GM23338 (cell line): ENCODE measurements at regions not wholly inside any gene's neighbourhood (a gene's known extent, or its start where the extent isn't known, plus 50 kb on each side); places are given as distances from the start of the nearest gene placed in this dataset.

ENCODE experiments used
- ATAC-seq: fragments of 200-7000 bp; cut with Tn5 transposase; 3 replicates; pipeline ENCODE4 v1.9.1; 2020
- DNase-seq: peaks from one replicate; pipeline ENCODE4 v3.0.0-alpha.2; 2015; ENCODE audit warnings: low spot score
- H2AFZ ChIP-seq: fragments of 200-600 bp; sonication (generic); 2 replicates; pipeline ENCODE4 v1.8.0; 2016; ENCODE audit warnings: antibody characterized with exemption, mild to moderate bottlenecking, moderate library complexity
- H3F3A ChIP-seq: fragments of 200-600 bp; sonication (generic); replicated peaks from 2 replicates; pipeline ENCODE4 v1.8.0; 2017; ENCODE audit warnings: antibody characterized with exemption, mixed run types, low read depth
- H3K27ac ChIP-seq: fragments of 200-600 bp; sonication (generic); 2 replicates; pipeline ENCODE4 v1.6.1; 2016; ENCODE audit warnings: low read depth
- H3K27me3 ChIP-seq: fragments of 200-600 bp; sonication (generic); 2 replicates; pipeline ENCODE4 v1.8.0; 2016; ENCODE audit warnings: mild to moderate bottlenecking, mixed run types, moderate library complexity; ENCODE audit not compliant: insufficient read depth
- H3K36me3 ChIP-seq: fragments of 200-600 bp; sonication (generic); 2 replicates; pipeline ENCODE4 v1.8.0; 2016; ENCODE audit warnings: mild to moderate bottlenecking; ENCODE audit not compliant: insufficient read depth
- H3K4me1 ChIP-seq: fragments of 200-600 bp; sonication (generic); 2 replicates; pipeline ENCODE4 v1.8.0; 2016; ENCODE audit warnings: mild to moderate bottlenecking, moderate library complexity; ENCODE audit not compliant: insufficient read depth
- H3K4me2 ChIP-seq: fragments of 200-600 bp; sonication (generic); 2 replicates; pipeline ENCODE4 v1.7.1; 2017; ENCODE audit warnings: mixed run types
- H3K4me3 ChIP-seq: fragments of 200-600 bp; sonication (generic); 2 replicates; pipeline ENCODE4 v1.6.1; 2016; ENCODE audit warnings: mixed run types
- H3K79me2 ChIP-seq: fragments of 200-600 bp; sonication (generic); replicated peaks from 2 replicates; pipeline ENCODE4 v1.8.0; 2017; ENCODE audit warnings: mild to moderate bottlenecking; ENCODE audit not compliant: insufficient read depth
- H3K9me2 ChIP-seq: fragments of 200-600 bp; sonication (generic); 2 replicates; pipeline ENCODE4 v1.8.0; 2017; ENCODE audit not compliant: insufficient read depth
- H4K20me1 ChIP-seq: fragments of 200-600 bp; sonication (generic); replicated peaks from 2 replicates; pipeline ENCODE4 v1.8.0; 2017; ENCODE audit warnings: mild to moderate bottlenecking; ENCODE audit not compliant: insufficient read depth
- H3K27ac Mint-ChIP-seq: 2 replicates; pipeline ENCODE4 v1.8.0; 2020; ENCODE audit warnings: inconsistent platforms, mild to moderate bottlenecking, moderate library complexity, mixed read lengths
- H3K27me3 Mint-ChIP-seq: 3 replicates; pipeline ENCODE4 v1.8.0; 2022; ENCODE audit warnings: low read depth, mild to moderate bottlenecking, moderate library complexity, mixed read lengths, inconsistent platforms; ENCODE audit not compliant: insufficient read depth, poor library complexity
- H3K36me3 Mint-ChIP-seq: 3 replicates; pipeline ENCODE4 v1.8.0; 2021; ENCODE audit warnings: low read depth, mild to moderate bottlenecking, inconsistent platforms, moderate library complexity, mixed read lengths
- H3K4me1 Mint-ChIP-seq: 3 replicates; pipeline ENCODE4 v1.8.0; 2020; ENCODE audit warnings: mild to moderate bottlenecking, inconsistent platforms, mixed read lengths
- H3K4me3 Mint-ChIP-seq: 3 replicates; pipeline ENCODE4 v1.8.0; 2021; ENCODE audit warnings: moderate library complexity, mild to moderate bottlenecking, inconsistent platforms, mixed read lengths
- H3K9me3 Mint-ChIP-seq: 3 replicates; pipeline ENCODE4 v1.8.0; 2020; ENCODE audit warnings: moderate library complexity, mild to moderate bottlenecking, inconsistent platforms, mixed read lengths
- CREB1 ChIP-seq: fragments of 250-450 bp; sonication (Bioruptor Pico); IDR thresholded peaks from 2 replicates; pipeline ENCODE4 v1.5.0; 2020; ENCODE audit warnings: low read depth, mild to moderate bottlenecking, moderate library complexity
- EZH2 ChIP-seq: fragments of 200-600 bp; sonication (generic); IDR thresholded peaks from one replicate; pipeline ENCODE4 v1.8.0; 2017; ENCODE audit warnings: antibody characterized with exemption, mild to moderate bottlenecking, low read depth; ENCODE audit not compliant: unreplicated experiment
- EZH2phosphoT487 ChIP-seq: fragments of 200-600 bp; sonication (generic); IDR thresholded peaks from one replicate; pipeline ENCODE4 v1.8.1; 2018; ENCODE audit warnings: antibody characterized with exemption; ENCODE audit not compliant: unreplicated experiment
- JUNB ChIP-seq: IDR thresholded peaks from one replicate; pipeline ENCODE4 v1.6.1; 2016; ENCODE audit warnings: antibody characterized with exemption; ENCODE audit not compliant: unreplicated experiment
- NANOG ChIP-seq: IDR thresholded peaks from 2 replicates; pipeline ENCODE4 v1.6.1; 2016; ENCODE audit warnings: antibody characterized with exemption, borderline replicate concordance
- POLR2AphosphoS5 ChIP-seq: IDR thresholded peaks from 2 replicates; pipeline ENCODE4 v1.6.1; 2016; ENCODE audit warnings: antibody characterized with exemption, low read depth
- REST ChIP-seq: IDR thresholded peaks from one replicate; pipeline ENCODE4 v1.6.1; 2018; ENCODE audit warnings: antibody characterized with exemption; ENCODE audit not compliant: unreplicated experiment
- STAT1 ChIP-seq: IDR thresholded peaks from one replicate; pipeline ENCODE4 v1.6.1; 2016; ENCODE audit warnings: antibody characterized with exemption; ENCODE audit not compliant: unreplicated experiment
- ZNF114 ChIP-seq: fragments of 250-450 bp; sonication (Bioruptor Pico); IDR thresholded peaks from 2 replicates; pipeline ENCODE4 v1.5.0; 2020; ENCODE audit warnings: mild to moderate bottlenecking, moderate library complexity
- ZNF331 ChIP-seq: fragments of 250-450 bp; sonication (Bioruptor Pico); IDR thresholded peaks from 2 replicates; pipeline ENCODE4 v1.5.0; 2020; ENCODE audit warnings: low read depth, mild to moderate bottlenecking, moderate library complexity
- TF ChIP-seq, protein P1 (sequence below): IDR thresholded peaks from 2 replicates; pipeline ENCODE4 v1.6.1; 2016; ENCODE audit warnings: antibody characterized with exemption
- TF ChIP-seq, protein P2 (sequence below): fragments of 250-450 bp; sonication (Bioruptor Pico); IDR thresholded peaks from 2 replicates; pipeline ENCODE4 v1.5.0; 2020; ENCODE audit warnings: mild to moderate bottlenecking, moderate library complexity
- TF ChIP-seq, protein P3 (sequence below), 2 experiments: fragments of 200-600 bp in 1 of 2; sonication (generic) in 1 of 2; conservative IDR thresholded peaks; 2 replicates each; pipeline versions ENCODE4 v1.5.1 to v1.6.1; 2016 to 2017; ENCODE audit warnings: antibody characterized with exemption in 2 of 2, low read depth in 2 of 2, mild to moderate bottlenecking in 2 of 2, moderate library complexity in 1 of 2

GRCh38 chr17:62866471-62866870, 58.4 kb upstream of the MARCHF10 start:
- Mint-ChIP-seq H3K4me1 (peaks cover 19% of the 10 kb centered on the region), H3K27me3 (peaks cover 8% of the 10 kb centered on the region), H3K9me3 (no peaks in the 10 kb centered on the region), H3K4me3 (no peak overlapping the region), H3K27ac (no peak overlapping the region), H3K36me3 (no peaks in the 10 kb centered on the region)
- TF ChIP-seq, protein P1, sequence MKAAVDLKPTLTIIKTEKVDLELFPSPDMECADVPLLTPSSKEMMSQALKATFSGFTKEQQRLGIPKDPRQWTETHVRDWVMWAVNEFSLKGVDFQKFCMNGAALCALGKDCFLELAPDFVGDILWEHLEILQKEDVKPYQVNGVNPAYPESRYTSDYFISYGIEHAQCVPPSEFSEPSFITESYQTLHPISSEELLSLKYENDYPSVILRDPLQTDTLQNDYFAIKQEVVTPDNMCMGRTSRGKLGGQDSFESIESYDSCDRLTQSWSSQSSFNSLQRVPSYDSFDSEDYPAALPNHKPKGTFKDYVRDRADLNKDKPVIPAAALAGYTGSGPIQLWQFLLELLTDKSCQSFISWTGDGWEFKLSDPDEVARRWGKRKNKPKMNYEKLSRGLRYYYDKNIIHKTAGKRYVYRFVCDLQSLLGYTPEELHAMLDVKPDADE, result no peak
- TF ChIP-seq NANOG (no peak), ZNF114 (CRISPR knock-in tag) (no peak), POLR2AphosphoS5 (no peak), EZH2 (no peak), JUNB (no peak), CREB1 (no peak), STAT1 (no peak), EZH2phosphoT487 (no peak), REST (no peak), ZNF331 (CRISPR knock-in tag) (no peak)
- TF ChIP-seq, protein P2, sequence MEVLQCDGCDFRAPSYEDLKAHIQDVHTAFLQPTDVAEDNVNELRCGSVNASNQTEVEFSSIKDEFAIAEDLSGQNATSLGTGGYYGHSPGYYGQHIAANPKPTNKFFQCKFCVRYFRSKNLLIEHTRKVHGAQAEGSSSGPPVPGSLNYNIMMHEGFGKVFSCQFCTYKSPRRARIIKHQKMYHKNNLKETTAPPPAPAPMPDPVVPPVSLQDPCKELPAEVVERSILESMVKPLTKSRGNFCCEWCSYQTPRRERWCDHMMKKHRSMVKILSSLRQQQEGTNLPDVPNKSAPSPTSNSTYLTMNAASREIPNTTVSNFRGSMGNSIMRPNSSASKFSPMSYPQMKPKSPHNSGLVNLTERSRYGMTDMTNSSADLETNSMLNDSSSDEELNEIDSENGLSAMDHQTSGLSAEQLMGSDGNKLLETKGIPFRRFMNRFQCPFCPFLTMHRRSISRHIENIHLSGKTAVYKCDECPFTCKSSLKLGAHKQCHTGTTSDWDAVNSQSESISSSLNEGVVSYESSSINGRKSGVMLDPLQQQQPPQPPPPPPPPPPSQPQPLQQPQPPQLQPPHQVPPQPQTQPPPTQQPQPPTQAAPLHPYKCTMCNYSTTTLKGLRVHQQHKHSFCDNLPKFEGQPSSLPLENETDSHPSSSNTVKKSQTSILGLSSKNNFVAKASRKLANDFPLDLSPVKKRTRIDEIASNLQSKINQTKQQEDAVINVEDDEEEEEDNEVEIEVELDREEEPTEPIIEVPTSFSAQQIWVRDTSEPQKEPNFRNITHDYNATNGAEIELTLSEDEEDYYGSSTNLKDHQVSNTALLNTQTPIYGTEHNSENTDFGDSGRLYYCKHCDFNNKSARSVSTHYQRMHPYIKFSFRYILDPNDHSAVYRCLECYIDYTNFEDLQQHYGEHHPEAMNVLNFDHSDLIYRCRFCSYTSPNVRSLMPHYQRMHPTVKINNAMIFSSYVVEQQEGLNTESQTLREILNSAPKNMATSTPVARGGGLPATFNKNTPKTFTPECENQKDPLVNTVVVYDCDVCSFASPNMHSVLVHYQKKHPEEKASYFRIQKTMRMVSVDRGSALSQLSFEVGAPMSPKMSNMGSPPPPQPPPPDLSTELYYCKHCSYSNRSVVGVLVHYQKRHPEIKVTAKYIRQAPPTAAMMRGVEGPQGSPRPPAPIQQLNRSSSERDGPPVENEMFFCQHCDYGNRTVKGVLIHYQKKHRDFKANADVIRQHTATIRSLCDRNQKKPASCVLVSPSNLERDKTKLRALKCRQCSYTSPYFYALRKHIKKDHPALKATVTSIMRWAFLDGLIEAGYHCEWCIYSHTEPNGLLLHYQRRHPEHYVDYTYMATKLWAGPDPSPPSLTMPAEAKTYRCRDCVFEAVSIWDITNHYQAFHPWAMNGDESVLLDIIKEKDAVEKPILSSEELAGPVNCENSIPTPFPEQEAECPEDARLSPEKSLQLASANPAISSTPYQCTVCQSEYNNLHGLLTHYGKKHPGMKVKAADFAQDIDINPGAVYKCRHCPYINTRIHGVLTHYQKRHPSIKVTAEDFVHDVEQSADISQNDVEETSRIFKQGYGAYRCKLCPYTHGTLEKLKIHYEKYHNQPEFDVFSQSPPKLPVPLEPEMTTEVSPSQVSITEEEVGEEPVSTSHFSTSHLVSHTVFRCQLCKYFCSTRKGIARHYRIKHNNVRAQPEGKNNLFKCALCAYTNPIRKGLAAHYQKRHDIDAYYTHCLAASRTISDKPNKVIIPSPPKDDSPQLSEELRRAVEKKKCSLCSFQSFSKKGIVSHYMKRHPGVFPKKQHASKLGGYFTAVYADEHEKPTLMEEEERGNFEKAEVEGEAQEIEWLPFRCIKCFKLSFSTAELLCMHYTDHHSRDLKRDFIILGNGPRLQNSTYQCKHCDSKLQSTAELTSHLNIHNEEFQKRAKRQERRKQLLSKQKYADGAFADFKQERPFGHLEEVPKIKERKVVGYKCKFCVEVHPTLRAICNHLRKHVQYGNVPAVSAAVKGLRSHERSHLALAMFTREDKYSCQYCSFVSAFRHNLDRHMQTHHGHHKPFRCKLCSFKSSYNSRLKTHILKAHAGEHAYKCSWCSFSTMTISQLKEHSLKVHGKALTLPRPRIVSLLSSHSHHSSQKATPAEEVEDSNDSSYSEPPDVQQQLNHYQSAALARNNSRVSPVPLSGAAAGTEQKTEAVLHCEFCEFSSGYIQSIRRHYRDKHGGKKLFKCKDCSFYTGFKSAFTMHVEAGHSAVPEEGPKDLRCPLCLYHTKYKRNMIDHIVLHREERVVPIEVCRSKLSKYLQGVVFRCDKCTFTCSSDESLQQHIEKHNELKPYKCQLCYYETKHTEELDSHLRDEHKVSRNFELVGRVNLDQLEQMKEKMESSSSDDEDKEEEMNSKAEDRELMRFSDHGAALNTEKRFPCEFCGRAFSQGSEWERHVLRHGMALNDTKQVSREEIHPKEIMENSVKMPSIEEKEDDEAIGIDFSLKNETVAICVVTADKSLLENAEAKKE (CRISPR knock-in tag), result no peak
- TF ChIP-seq, protein P3, sequence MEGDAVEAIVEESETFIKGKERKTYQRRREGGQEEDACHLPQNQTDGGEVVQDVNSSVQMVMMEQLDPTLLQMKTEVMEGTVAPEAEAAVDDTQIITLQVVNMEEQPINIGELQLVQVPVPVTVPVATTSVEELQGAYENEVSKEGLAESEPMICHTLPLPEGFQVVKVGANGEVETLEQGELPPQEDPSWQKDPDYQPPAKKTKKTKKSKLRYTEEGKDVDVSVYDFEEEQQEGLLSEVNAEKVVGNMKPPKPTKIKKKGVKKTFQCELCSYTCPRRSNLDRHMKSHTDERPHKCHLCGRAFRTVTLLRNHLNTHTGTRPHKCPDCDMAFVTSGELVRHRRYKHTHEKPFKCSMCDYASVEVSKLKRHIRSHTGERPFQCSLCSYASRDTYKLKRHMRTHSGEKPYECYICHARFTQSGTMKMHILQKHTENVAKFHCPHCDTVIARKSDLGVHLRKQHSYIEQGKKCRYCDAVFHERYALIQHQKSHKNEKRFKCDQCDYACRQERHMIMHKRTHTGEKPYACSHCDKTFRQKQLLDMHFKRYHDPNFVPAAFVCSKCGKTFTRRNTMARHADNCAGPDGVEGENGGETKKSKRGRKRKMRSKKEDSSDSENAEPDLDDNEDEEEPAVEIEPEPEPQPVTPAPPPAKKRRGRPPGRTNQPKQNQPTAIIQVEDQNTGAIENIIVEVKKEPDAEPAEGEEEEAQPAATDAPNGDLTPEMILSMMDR (conservative IDR thresholded peaks at IDR 0.05; ENCODE audit: low read depth in 2 of 2), result no peak
- H3F3A ChIP-seq, result no peaks in the 10 kb centered on the region
- H3K27ac ChIP-seq, result no peak overlapping the region
- H3K4me2 ChIP-seq, result no peak overlapping the region
- no peak for DNase-seq
- peaks cover 15% of the 10 kb centered on the region for H3K4me1 ChIP-seq
- no peaks in the 10 kb centered on the region for H3K9me2 ChIP-seq
- H3K27me3 ChIP-seq, result no peaks in the 10 kb centered on the region
- H4K20me1 ChIP-seq, result no peaks in the 10 kb centered on the region
- no peak for ATAC-seq
- no peak overlapping the region for H3K4me3 ChIP-seq
- H2AFZ ChIP-seq, result no peak overlapping the region
- H3K36me3 ChIP-seq, result no peaks in the 10 kb centered on the region
- H3K79me2 ChIP-seq, result no peaks in the 10 kb centered on the region
